Lower lobe of right lung (tissue), 2 donors: ENCODE measurements at regions not wholly inside any gene's neighbourhood (a gene's known extent, or its start where the extent isn't known, plus 50 kb on each side); places are given as distances from the start of the nearest gene placed in this dataset.

Source experiments
- ATAC-seq, 2 donors: fragments of 200-7000 bp; cut with Tn5 transposase; one replicate each; pipeline ENCODE4 v1.9.1; 2020 to 2022; ENCODE audit warnings: mild to moderate bottlenecking in 2 of 2, moderate library complexity in 2 of 2
- DNase-seq: peaks from one replicate; pipeline ENCODE4 v3.0.0-alpha.2; 2020
- H3K27ac ChIP-seq: fragments of 200-600 bp; one replicate; pipeline ENCODE4 v1.8.0; 2022
- H3K27me3 ChIP-seq: fragments of 200-600 bp; one replicate; pipeline ENCODE4 v1.8.0; 2022; ENCODE audit warnings: low read depth
- H3K36me3 ChIP-seq: fragments of 200-600 bp; one replicate; pipeline ENCODE4 v1.8.0; 2022; ENCODE audit warnings: mild to moderate bottlenecking
- H3K4me1 ChIP-seq: fragments of 200-600 bp; one replicate; pipeline ENCODE4 v1.8.0; 2022
- H3K4me3 ChIP-seq: fragments of 200-600 bp; one replicate; pipeline ENCODE4 v1.8.0; 2022; ENCODE audit warnings: mild to moderate bottlenecking
- H3K9me3 ChIP-seq: fragments of 200-600 bp; one replicate; pipeline ENCODE4 v1.8.0; 2022
- intact Hi-C: fragments of 100-400 bp; cut with DNase I; formaldehyde crosslinking; loops from one replicate; pipeline ENCODE4 v1.11.0; 2022
- TF ChIP-seq, protein P1 (sequence below): fragments of 200-600 bp; IDR thresholded peaks from one replicate; pipeline ENCODE4 v1.8.0; 2022; ENCODE audit warnings: antibody characterized with exemption, mild to moderate bottlenecking
- donor health status: DM: no; HTN: yes; CAD: no; lungs with severe emphysema.

GRCh38 chr4:164320847-164321246 is 433.1 kb upstream of the SMIM31 start:
- Histone ChIP-seq H3K4me3 (no peak overlapping the region), H3K36me3 (no peaks in the 10 kb centered on the region), H3K27me3 (no peaks in the 10 kb centered on the region), H3K27ac (no peak overlapping the region), H3K9me3 (peaks cover 3% of the 10 kb centered on the region), H3K4me1 (no peaks in the 10 kb centered on the region)
- no peak for DNase-seq
- TF ChIP-seq, protein P1, sequence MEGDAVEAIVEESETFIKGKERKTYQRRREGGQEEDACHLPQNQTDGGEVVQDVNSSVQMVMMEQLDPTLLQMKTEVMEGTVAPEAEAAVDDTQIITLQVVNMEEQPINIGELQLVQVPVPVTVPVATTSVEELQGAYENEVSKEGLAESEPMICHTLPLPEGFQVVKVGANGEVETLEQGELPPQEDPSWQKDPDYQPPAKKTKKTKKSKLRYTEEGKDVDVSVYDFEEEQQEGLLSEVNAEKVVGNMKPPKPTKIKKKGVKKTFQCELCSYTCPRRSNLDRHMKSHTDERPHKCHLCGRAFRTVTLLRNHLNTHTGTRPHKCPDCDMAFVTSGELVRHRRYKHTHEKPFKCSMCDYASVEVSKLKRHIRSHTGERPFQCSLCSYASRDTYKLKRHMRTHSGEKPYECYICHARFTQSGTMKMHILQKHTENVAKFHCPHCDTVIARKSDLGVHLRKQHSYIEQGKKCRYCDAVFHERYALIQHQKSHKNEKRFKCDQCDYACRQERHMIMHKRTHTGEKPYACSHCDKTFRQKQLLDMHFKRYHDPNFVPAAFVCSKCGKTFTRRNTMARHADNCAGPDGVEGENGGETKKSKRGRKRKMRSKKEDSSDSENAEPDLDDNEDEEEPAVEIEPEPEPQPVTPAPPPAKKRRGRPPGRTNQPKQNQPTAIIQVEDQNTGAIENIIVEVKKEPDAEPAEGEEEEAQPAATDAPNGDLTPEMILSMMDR, result no peak
- intact Hi-C loops, result no loop called here
- ATAC-seq, result no peak

- no peaks in the 10 kb centered on the region for H3K9me3 ChIP-seq
- ATAC-seq (no peak), DNase-seq (no peak)
- no peaks in the 10 kb centered on the region for H3K27me3 ChIP-seq
- intact Hi-C loops, result no loop called here
- H3K27ac ChIP-seq, result no peak overlapping the region
- no peak overlapping the region for H3K4me3 ChIP-seq
- H3K36me3 ChIP-seq, result no peaks in the 10 kb centered on the region
- TF ChIP-seq, protein P1, result no peak
- no peaks in the 10 kb centered on the region for H3K4me1 ChIP-seq
Measured at GRCh38 chr4:164326056-164326455, 427.9 kb upstream of the SMIM31 start.

DNA sequence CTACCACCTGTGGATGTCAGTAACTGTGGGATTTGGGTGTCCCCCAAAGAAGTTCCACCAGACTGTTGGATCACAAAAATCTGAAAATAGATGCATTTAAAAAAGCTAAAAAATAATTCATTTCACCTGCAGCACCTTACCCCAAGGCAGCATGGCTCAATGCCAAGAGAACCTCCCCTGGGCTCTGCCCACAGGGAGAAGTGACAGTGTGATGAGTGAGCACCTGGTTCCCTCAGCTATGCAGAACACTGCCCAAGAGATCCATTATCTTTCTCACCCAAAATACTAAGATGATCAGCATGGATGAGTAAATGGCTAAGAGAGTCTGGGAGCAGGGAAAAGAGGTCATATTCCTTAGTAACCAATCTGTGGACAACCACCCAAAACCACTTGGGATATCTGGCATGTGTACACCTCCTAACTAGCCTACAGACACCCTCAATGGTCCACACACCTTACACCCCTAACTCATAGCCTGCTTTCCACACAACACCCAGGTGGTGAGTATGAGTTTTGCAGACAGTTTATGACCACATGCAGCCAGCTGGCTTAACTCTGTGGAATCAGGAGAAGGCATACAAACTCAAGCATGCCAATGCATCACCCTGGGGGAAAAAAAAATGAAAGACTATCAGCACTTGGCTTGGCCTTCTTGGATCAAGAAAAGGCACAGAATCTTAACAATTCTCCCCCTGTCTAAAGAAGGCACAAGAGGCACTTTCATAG is 416.5 kb upstream of the SMIM31 start:
- intact Hi-C loops, result no loop called here

GRCh38 chr4:164343472-164343976 is 410.4 kb upstream of the SMIM31 start:
- H3K36me3 ChIP-seq, result no peaks in the 10 kb centered on the region
- no peaks in the 10 kb centered on the region for H3K27me3 ChIP-seq
- DNase-seq, result no peak

More for the DNA sequence above, 416.5 kb upstream of the SMIM31 start:
- no peak for ATAC-seq
- H3K36me3 ChIP-seq, result no peaks in the 10 kb centered on the region
- no peak for DNase-seq
- no peaks in the 10 kb centered on the region for H3K27me3 ChIP-seq
- TF ChIP-seq, protein P1, result no peak
- no peaks in the 10 kb centered on the region for H3K4me1 ChIP-seq
- peaks cover 6% of the 10 kb centered on the region for H3K9me3 ChIP-seq
- no peak overlapping the region for H3K27ac ChIP-seq
- H3K4me3 ChIP-seq, result no peak overlapping the region

DNA sequence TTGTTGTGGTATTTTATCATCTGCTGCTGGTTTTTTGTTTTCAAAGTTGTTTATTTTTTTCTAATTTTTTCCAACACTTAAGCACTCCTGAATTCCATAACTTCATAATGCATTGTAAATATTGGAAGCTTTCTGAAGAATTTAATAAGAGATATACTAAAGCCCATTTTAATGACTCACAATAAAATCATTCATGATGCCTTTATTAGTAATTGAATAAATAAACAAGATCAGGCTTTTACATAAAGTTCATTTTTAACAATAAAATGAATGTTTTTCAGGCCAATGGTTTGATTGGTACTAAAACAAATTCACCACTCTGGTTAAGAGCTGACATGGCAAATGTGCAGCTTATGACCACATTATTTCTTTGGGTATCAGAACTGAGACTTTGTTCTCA is 408.2 kb upstream of the SMIM31 start:
- H3K36me3 ChIP-seq, result no peaks in the 10 kb centered on the region
- no peak overlapping the region for H3K4me3 ChIP-seq
- TF ChIP-seq, protein P1, result no peak
- H3K9me3 ChIP-seq, result peaks cover 6% of the 10 kb centered on the region
- H3K27ac ChIP-seq, result no peak overlapping the region
- H3K4me1 ChIP-seq, result no peaks in the 10 kb centered on the region
- DNase-seq (no peak), ATAC-seq (no peak)
- no peaks in the 10 kb centered on the region for H3K27me3 ChIP-seq
- intact Hi-C loops, result no loop called here

More at GRCh38 chr4:164343472-164343976, 410.4 kb upstream of the SMIM31 start:
- H3K27ac ChIP-seq, result no peak overlapping the region
- H3K4me3 ChIP-seq, result no peak overlapping the region
- peaks cover 6% of the 10 kb centered on the region for H3K9me3 ChIP-seq
- TF ChIP-seq, protein P1, result no peak
- intact Hi-C loops, result no loop called here
- no peak for ATAC-seq
- H3K4me1 ChIP-seq, result no peaks in the 10 kb centered on the region
